HL-60 (cell line): ENCODE measurements at regions not wholly inside any gene's neighbourhood (a gene's known extent, or its start where the extent isn't known, plus 50 kb on each side); places are given as distances from the start of the nearest gene placed in this dataset.

Source experiments
- GABPA ChIP-seq: IDR thresholded peaks from 2 replicates; pipeline ENCODE4 v1.6.1; 2012; ENCODE audit warnings: low read depth
- POLR2AphosphoS5 ChIP-seq: IDR thresholded peaks from 2 replicates; pipeline ENCODE4 v1.6.1; 2012; ENCODE audit warnings: low read depth
- TF ChIP-seq, protein P1 (sequence below): IDR thresholded peaks from one replicate; pipeline ENCODE4 v1.5.1; 2011; ENCODE audit warnings: low read length, control low read depth, inconsistent platforms; ENCODE audit not compliant: insufficient read depth
- TF ChIP-seq, protein P2 (sequence below): IDR thresholded peaks from 2 replicates; pipeline ENCODE4 v1.6.1; 2012; ENCODE audit warnings: low read depth; ENCODE audit not compliant: insufficient replicate concordance

DNA sequence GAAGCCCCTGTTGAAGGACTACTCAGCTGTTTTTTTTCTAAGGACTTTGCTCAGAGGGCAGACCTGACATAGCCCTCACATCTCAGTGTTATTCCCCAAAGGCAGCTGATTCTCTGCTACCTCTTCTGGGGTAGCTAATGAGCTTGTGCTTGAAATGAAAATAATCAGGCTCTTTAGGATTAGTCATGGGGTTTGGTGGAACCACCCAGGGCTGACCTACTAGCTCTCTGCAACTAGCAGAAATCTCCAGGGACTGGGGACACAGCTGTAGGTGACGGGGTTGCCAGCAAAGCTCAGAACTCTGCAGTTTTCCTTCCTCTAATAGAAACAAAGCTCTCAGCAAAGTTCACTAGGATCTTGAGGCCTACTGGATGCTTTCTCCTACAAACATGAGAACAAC lies 106.4 kb upstream of the BCL9 start:
- TF ChIP-seq, protein P1, sequence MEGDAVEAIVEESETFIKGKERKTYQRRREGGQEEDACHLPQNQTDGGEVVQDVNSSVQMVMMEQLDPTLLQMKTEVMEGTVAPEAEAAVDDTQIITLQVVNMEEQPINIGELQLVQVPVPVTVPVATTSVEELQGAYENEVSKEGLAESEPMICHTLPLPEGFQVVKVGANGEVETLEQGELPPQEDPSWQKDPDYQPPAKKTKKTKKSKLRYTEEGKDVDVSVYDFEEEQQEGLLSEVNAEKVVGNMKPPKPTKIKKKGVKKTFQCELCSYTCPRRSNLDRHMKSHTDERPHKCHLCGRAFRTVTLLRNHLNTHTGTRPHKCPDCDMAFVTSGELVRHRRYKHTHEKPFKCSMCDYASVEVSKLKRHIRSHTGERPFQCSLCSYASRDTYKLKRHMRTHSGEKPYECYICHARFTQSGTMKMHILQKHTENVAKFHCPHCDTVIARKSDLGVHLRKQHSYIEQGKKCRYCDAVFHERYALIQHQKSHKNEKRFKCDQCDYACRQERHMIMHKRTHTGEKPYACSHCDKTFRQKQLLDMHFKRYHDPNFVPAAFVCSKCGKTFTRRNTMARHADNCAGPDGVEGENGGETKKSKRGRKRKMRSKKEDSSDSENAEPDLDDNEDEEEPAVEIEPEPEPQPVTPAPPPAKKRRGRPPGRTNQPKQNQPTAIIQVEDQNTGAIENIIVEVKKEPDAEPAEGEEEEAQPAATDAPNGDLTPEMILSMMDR, result no peak
- TF ChIP-seq POLR2AphosphoS5 (no peak), GABPA (no peak)
- TF ChIP-seq, protein P2, sequence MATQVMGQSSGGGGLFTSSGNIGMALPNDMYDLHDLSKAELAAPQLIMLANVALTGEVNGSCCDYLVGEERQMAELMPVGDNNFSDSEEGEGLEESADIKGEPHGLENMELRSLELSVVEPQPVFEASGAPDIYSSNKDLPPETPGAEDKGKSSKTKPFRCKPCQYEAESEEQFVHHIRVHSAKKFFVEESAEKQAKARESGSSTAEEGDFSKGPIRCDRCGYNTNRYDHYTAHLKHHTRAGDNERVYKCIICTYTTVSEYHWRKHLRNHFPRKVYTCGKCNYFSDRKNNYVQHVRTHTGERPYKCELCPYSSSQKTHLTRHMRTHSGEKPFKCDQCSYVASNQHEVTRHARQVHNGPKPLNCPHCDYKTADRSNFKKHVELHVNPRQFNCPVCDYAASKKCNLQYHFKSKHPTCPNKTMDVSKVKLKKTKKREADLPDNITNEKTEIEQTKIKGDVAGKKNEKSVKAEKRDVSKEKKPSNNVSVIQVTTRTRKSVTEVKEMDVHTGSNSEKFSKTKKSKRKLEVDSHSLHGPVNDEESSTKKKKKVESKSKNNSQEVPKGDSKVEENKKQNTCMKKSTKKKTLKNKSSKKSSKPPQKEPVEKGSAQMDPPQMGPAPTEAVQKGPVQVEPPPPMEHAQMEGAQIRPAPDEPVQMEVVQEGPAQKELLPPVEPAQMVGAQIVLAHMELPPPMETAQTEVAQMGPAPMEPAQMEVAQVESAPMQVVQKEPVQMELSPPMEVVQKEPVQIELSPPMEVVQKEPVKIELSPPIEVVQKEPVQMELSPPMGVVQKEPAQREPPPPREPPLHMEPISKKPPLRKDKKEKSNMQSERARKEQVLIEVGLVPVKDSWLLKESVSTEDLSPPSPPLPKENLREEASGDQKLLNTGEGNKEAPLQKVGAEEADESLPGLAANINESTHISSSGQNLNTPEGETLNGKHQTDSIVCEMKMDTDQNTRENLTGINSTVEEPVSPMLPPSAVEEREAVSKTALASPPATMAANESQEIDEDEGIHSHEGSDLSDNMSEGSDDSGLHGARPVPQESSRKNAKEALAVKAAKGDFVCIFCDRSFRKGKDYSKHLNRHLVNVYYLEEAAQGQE, result no peak
